B cell (primary cell): ENCODE measurements at regions not wholly inside any gene's neighbourhood (a gene's known extent, or its start where the extent isn't known, plus 50 kb on each side); places are given as distances from the start of the nearest gene placed in this dataset.

ENCODE experiments used
- EZH2 ChIP-seq: IDR thresholded peaks from 2 replicates; pipeline ENCODE4 v1.6.1; 2012; ENCODE audit warnings: borderline replicate concordance, low read depth, mild to moderate bottlenecking, moderate library complexity, low read length; ENCODE audit not compliant: insufficient read depth, poor library complexity, severe bottlenecking
- TF ChIP-seq, protein P1 (sequence below): fragments of 200-600 bp; IDR thresholded peaks from one replicate; pipeline ENCODE4 v1.8.0; 2022; ENCODE audit warnings: antibody characterized with exemption, mild to moderate bottlenecking

DNA sequence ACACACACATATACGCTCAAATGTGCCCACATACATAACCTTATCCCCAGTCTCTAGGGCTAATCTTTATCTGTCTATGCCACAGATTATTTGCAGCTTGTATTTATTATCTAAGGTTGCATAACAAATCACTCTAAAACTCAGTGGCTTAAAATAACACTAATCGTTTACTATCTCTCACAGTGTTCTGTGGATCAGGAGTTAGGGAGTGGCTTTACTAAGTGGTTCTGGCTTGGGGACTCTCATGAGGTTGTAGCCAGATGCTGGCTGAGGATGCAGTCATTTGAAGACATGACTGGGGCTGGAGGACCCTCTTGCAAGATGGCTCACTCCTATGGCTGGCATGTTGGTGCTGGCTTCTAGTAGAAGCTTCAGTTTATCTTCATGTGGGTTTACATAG, 68.5 kb upstream of the LNX1 start:
- TF ChIP-seq, protein P1, sequence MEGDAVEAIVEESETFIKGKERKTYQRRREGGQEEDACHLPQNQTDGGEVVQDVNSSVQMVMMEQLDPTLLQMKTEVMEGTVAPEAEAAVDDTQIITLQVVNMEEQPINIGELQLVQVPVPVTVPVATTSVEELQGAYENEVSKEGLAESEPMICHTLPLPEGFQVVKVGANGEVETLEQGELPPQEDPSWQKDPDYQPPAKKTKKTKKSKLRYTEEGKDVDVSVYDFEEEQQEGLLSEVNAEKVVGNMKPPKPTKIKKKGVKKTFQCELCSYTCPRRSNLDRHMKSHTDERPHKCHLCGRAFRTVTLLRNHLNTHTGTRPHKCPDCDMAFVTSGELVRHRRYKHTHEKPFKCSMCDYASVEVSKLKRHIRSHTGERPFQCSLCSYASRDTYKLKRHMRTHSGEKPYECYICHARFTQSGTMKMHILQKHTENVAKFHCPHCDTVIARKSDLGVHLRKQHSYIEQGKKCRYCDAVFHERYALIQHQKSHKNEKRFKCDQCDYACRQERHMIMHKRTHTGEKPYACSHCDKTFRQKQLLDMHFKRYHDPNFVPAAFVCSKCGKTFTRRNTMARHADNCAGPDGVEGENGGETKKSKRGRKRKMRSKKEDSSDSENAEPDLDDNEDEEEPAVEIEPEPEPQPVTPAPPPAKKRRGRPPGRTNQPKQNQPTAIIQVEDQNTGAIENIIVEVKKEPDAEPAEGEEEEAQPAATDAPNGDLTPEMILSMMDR, result no peak
- TF ChIP-seq EZH2, result no peak
